Testis (tissue), 2 donors: ENCODE measurements at regions not wholly inside any gene's neighbourhood (a gene's known extent, or its start where the extent isn't known, plus 50 kb on each side); places are given as distances from the start of the nearest gene placed in this dataset.

Source experiments
- DNase-seq: peaks from one replicate; pipeline ENCODE4 v3.0.0-alpha.2; 2019
- H3K27ac ChIP-seq, 2 donors: fragments of 200-600 bp; sonication (generic); one replicate each; pipeline ENCODE4 v1.5.1; 2019
- H3K27me3 ChIP-seq: fragments of 200-600 bp; sonication (generic); one replicate; pipeline ENCODE4 v1.5.1; 2019
- H3K36me3 ChIP-seq: fragments of 200-600 bp; sonication (generic); one replicate; pipeline ENCODE4 v1.5.1; 2017; ENCODE audit warnings: low read depth; ENCODE audit errors: missing control alignments
- H3K4me1 ChIP-seq: fragments of 200-600 bp; sonication (generic); one replicate; pipeline ENCODE4 v1.5.1; 2019
- H3K4me3 ChIP-seq, 2 donors: fragments of 200-600 bp; sonication (generic); one replicate each; pipeline ENCODE4 v1.5.1; 2017 to 2019
- H3K9me3 ChIP-seq: fragments of 200-600 bp; sonication (generic); one replicate; pipeline ENCODE4 v1.5.1; 2017
- POLR2A ChIP-seq: fragments of 450-650 bp; IDR thresholded peaks from one replicate; pipeline ENCODE4 v1.6.1; 2017; ENCODE audit warnings: antibody characterized with exemption, mild to moderate bottlenecking, moderate library complexity
- WGBS, 2 donors: methylation state at CpG; one replicate each; pipeline ENCODE4 v1.1.5; 2018; 5-methylcytosine and 5-hydroxymethylcytosine counted together
- intact Hi-C: fragments of 100-400 bp; cut with DNase I; formaldehyde crosslinking; loops from one replicate; pipeline ENCODE4 v1.15.1; 2023; ENCODE audit warnings: low total_unique reads
- TF ChIP-seq, protein P1 (sequence below), 3 experiments: fragments of 450-650 bp in 2 of 3; fragments of 200-600 bp in 1 of 3; sonication (generic) in 1 of 3; IDR thresholded peaks; one replicate each; pipeline ENCODE4 v1.5.1; 2016 to 2019; ENCODE audit warnings: antibody characterized with exemption in 3 of 3, mild to moderate bottlenecking in 2 of 3, moderate library complexity in 1 of 3

DNA sequence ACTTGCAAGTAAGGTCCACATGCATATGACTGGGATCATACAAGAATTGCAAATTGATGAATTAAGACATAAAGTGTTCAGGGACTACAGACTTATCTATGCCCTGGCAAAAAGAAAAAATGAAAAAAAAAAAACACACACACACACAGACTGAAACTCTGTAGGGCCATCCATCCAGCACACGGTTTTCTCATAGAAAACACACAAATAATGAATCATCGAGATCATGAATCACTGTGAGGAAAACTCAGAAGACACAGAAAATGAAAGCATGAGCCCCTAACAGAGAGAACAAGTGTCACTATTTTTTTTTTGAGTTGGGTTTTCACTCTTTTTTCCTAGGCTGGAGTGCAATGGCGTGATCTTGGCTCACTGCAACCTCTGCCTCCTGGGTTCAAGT is 185.2 kb downstream of the IRX2 start:
- Histone ChIP-seq H3K27ac (no peak overlapping the region), H3K27me3 (no peaks in the 10 kb centered on the region), H3K36me3 (no peaks in the 10 kb centered on the region), H3K4me1 (no peaks in the 10 kb centered on the region), H3K4me3 (no peak overlapping the region), H3K9me3 (no peaks in the 10 kb centered on the region)
- DNase-seq, result no peak
- intact Hi-C loops, result no loop called here
- TF ChIP-seq POLR2A, result no peak
- WGBS, 2 donors, result 72 to 84% methylated on average over 3 of the region's 3 CpGs

DNA sequence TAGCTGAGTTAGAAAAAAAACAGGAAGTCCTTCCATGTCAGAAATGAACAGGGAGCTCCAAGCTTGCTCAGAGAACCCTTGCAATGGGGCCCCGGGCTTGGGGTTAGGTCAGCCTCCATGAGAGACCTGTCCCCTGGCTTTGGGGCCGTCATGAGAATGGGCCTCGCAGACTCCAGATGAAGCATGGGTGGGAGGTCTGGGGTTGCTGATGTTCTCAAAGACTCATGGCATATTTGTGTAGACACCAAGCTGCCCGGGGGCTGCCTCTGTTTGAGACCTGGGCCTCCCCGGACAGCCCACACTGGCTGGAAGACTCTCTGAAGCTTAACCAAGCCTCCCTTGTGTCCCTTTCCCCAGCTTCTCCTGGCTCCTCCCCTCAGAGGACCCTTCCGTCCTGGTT is 186.3 kb downstream of the IRX2 start:
- no peaks in the 10 kb centered on the region for H3K27me3 ChIP-seq
- H3K4me1 ChIP-seq, result no peaks in the 10 kb centered on the region
- H3K9me3 ChIP-seq, result no peaks in the 10 kb centered on the region
- no peak for DNase-seq
- H3K36me3 ChIP-seq, result no peaks in the 10 kb centered on the region
- no peak overlapping the region for H3K4me3 ChIP-seq
- H3K27ac ChIP-seq, result no peak overlapping the region
- TF ChIP-seq, protein P1, sequence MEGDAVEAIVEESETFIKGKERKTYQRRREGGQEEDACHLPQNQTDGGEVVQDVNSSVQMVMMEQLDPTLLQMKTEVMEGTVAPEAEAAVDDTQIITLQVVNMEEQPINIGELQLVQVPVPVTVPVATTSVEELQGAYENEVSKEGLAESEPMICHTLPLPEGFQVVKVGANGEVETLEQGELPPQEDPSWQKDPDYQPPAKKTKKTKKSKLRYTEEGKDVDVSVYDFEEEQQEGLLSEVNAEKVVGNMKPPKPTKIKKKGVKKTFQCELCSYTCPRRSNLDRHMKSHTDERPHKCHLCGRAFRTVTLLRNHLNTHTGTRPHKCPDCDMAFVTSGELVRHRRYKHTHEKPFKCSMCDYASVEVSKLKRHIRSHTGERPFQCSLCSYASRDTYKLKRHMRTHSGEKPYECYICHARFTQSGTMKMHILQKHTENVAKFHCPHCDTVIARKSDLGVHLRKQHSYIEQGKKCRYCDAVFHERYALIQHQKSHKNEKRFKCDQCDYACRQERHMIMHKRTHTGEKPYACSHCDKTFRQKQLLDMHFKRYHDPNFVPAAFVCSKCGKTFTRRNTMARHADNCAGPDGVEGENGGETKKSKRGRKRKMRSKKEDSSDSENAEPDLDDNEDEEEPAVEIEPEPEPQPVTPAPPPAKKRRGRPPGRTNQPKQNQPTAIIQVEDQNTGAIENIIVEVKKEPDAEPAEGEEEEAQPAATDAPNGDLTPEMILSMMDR (IDR thresholded peaks at IDR 0.05), result no peak
- TF ChIP-seq POLR2A, result no peak
- intact Hi-C loops, result no loop called here
- WGBS, 2 donors, result 65 to 86% methylated on average over 6 of the region's 6 CpGs

DNA sequence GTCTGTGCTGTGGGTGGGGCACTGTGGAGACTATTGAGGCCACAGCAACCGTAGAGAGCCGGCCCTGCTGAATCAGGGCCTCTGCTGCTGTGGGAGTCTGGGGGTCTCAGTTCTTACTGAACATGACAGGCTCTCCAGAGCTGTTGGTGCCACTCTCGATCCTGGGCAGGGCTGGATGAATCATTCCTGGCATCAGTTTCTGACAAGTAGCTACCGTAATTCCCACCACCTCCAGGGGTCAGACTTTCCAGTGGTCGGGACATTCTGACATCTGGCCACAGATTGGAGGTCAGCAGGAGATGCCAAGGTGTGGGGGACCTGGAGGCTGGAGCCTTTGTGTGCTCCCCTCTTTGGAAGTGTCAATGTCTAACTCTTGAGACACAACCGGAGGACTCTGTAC is 188.4 kb downstream of the IRX2 start:
- intact Hi-C loops, result no loop called here
- TF ChIP-seq, protein P1 (IDR thresholded peaks at IDR 0.05), result no peak
- TF ChIP-seq POLR2A, result no peak
- Histone ChIP-seq H3K9me3 (no peaks in the 10 kb centered on the region), H3K36me3 (no peaks in the 10 kb centered on the region), H3K27ac (no peak overlapping the region), H3K4me3 (no peak overlapping the region), H3K27me3 (no peaks in the 10 kb centered on the region), H3K4me1 (no peaks in the 10 kb centered on the region)
- no peak for DNase-seq
- WGBS, 2 donors, result 82 to 92% methylated on average over 5 to 6 of the region's 6 CpGs

DNA sequence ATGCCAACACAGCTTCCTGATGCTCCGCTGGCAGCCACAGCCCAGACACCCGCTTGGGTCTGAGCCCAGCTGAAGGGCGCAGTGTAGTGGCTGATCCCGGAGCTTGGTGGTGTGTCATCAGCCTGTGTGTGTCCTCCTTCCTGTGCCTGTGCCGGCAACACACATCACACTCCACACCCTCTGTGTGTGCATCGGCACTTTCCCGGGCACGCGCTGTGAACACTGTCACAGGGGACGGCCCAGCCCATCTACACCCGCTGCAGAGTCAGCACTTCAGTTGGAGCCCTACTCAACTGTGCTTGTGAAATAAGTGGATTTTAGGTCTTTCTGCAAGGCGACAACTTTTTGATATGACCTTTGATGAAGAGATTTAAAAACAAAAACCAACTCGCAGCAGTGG is 189.4 kb downstream of the IRX2 start:
- Histone ChIP-seq H3K4me1 (no peaks in the 10 kb centered on the region), H3K9me3 (no peaks in the 10 kb centered on the region), H3K4me3 (no peak overlapping the region), H3K36me3 (no peaks in the 10 kb centered on the region), H3K27ac (no peak overlapping the region), H3K27me3 (no peaks in the 10 kb centered on the region)
- intact Hi-C loops, result no loop called here
- TF ChIP-seq, protein P1 (IDR thresholded peaks at IDR 0.05), result no peak
- TF ChIP-seq POLR2A, result no peak
- 91 to 95% methylated on average over 13 of the region's 13 CpGs for WGBS, 2 donors
- no peak for DNase-seq

DNA sequence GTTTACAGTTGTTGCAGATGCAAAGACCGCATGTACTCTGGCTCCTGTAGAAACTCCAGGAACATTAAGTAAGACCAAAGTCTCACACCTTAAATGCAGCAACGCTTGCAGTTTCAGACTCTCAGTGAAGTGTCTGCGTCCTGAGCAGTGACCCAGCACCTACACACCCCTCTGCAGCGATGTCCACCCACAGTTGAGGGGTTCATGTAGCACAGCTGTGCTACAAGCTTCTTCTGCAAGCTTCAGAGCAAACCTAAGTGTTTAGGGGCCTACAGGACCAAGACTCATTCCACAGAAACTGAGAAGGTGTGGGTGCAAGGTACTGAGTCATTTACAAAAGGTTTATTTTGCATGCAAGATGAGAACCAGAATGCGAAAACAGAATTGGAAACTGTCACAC is 191.0 kb downstream of the IRX2 start:
- 88 to 89% methylated on average over 3 to 5 of the region's 5 CpGs for WGBS, 2 donors
- Histone ChIP-seq H3K27ac (no peak overlapping the region), H3K27me3 (no peaks in the 10 kb centered on the region), H3K9me3 (no peaks in the 10 kb centered on the region), H3K4me1 (no peaks in the 10 kb centered on the region), H3K36me3 (no peaks in the 10 kb centered on the region), H3K4me3 (no peak overlapping the region)
- intact Hi-C loops, result no loop called here
- TF ChIP-seq, protein P1 (IDR thresholded peaks at IDR 0.05), result no peak
- TF ChIP-seq POLR2A, result no peak
- no peak for DNase-seq
